ENCODE measurements at regions not wholly inside any gene's neighbourhood (a gene's known extent, or its start where the extent isn't known, plus 50 kb on each side); places are given as distances from the start of the nearest gene placed in this dataset.

DNA sequence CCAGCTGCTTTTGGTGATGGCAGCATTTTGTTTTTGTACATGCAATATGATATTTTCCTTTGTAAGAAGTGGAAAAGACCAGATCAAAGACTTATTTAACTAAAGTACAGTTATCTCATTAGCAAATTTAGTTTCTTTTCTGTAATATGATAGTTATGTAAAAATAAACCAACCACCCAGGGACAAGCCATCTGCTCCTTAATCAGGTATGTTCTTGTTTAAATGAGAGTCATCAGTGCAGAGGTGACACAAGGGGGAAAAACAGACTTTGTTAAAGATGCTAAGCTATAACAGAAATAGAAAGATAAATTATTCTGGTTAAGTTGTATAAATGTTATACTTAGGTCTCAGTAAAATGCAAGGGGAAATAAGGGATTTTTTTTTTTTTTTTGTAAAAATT lies 805.7 kb upstream of the SEMA6A start:
- TF ChIP-seq POLR2A (IDR thresholded peaks at IDR 0.05; ENCODE audit: low read length) (no peak), GATA1 (IDR thresholded peaks at IDR 0.05; ENCODE audit: low read depth, low read length) (no peak)
